GM18867 (cell line): ENCODE measurements at regions not wholly inside any gene's neighbourhood (a gene's known extent, or its start where the extent isn't known, plus 50 kb on each side); places are given as distances from the start of the nearest gene placed in this dataset.

Source experiments
- ATAC-seq: cut with Tn5 transposase; IDR thresholded peaks from one replicate; pipeline ENCODE4 v1.9.1; 2021; ENCODE audit warnings: mild to moderate bottlenecking, moderate library complexity; ENCODE audit not compliant: unreplicated experiment

DNA sequence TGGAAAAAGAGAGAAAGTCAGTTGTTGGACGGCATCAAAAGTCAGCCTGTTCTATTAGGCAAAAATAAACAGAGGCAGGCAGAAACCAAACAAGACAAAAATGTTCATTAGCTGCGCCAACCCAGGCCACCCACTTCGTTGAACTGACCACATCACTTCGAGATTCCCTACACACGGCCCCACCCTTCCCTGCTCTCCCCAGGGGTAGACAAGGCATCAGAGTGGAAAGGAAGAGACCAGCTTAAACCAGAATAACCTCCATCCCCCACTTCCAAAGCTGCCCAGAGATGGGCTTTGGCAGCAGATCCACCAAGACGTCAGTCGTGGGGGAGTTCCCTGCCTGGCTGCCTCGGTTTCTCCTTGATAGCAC is 204.6 kb upstream of the TSHZ3 start:
- no peak for ATAC-seq

DNA sequence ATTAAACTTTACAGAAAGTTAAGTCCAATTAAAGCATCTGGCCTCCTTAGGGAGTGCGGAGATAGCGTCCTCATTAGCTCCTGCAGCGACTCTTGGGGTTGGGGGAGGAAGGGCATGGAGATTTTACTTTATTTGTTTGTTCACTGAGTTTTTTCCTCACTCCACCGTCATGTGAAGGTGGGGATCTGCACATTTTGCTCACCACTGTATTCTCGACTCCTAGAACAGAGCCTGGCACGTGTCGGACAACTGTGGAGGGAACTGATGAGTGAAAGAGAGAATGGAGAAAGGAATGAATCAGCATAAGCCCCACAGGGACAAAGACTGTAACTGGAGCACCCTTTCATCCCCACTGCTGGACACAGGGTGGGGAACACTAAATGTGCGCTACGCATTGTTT is 205.1 kb upstream of the TSHZ3 start:
- no peak for ATAC-seq

GRCh38 chr19:31555634-31556215 is 206.5 kb upstream of the TSHZ3 start:
- no peak for ATAC-seq

DNA sequence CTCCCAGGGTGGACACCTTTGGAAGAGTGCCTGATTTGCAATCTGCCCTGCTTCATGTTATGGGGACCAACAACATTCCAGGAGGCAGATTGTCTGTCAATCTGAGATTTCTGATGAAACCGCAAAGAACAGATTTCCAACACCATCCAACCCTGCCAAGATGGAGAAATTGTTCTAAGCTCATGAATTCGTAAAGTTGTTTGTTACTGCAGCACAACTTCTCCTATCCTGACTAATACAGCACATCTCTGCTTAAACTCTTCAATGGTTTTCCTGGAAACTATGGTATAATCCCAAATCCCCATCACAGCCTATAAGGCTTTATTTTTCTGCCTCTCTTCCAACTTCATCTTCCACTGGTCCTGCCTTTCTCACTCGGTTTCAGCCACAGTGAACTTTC is 210.3 kb upstream of the TSHZ3 start:
- ATAC-seq: no peak

- ATAC-seq: no peak
Observed at GRCh38 chr19:31560086-31561060, 211.1 kb upstream of the TSHZ3 start.

DNA sequence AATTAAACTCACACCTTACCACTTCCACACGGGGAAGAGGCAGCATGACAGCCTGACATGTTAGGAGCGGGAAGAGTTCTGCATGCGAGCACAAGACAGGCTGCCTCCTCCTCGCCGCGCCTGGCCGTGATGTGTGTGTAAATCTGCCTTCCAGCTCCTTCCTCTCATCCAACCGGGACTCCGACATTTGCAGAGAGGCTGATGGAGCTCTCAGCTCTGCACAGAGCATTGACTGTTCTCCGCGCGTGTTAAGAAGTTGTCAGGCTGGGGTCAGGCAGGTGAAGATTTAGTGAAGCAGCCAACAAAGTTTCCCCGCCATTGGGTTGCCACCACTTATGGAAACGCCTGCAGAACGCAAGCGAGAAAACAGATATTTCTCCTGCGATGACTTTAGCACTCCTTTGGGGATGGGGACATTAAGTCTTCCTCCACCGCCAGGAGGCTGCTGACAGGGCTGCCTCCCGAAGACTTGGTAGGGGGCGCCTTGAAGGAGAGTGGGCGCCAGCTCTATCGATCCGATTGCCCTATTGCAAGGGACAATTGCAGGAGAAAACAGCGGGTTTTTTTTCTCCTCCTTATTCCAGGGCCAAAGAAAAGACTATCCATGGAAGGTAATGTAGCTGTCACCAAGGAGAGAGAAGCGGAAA is 213.9 kb upstream of the TSHZ3 start:
- ATAC-seq: no peak

DNA sequence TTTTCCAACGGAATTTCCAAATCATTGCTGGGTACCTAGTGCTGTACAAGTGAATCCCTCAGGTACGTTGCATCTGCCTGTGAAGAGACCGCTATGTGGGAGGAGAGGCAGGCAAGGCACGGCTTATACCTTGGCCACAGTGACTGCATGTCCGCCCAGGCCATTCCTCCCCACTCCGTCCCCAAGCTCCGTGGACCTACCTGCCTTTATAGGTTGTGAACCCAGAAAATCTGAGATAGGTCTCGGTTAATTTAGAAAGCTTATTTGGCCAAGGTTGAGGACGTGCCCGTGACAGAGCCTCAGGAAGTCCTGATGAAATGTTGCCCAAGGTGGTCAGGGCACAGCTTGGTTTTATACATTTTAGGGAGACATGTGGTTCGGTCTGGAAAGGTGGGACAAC is 218.5 kb upstream of the TSHZ3 start:
- ATAC-seq: no peak

DNA sequence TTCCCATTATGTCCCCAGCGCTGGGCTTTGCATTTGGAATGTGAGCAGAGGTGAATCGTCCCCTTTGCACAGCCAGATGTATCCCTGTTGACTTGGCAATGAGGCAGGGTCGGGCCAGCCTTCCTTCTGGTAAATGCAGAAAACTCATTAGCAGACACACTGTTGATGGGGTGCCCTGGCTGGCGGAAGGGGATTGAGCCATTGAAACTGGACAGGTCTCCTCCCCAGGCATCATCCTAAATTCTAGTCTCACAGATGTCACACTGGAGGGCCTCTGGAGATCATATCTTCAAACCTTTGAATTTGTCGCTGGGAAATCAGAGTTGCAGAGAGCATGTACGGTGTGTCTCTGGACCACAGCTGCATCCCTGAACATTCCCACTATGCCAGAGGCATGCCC is 219.5 kb upstream of the TSHZ3 start:
- no peak for ATAC-seq

DNA sequence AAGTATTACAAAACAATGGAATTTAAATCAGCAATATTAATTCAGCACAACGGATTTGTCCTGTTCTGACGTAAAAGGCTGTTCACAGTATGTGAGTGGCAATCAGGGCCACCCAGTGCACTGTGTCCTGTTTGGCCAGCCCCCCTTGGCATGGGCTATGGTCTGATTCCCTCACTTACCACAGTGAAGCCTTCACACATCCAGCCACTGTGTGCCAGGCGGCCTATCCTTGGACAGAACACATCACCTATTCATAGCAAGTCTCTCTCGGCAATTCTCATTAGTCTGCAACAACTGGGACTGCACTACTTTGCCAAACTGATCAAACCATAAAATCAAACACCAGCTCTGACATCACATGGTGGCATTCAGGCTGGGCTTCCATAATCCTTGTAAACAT is 221.5 kb upstream of the TSHZ3 start:
- no peak for ATAC-seq

GRCh38 chr19:31572102-31572975 is 223.1 kb upstream of the TSHZ3 start:
- no peak for ATAC-seq

DNA sequence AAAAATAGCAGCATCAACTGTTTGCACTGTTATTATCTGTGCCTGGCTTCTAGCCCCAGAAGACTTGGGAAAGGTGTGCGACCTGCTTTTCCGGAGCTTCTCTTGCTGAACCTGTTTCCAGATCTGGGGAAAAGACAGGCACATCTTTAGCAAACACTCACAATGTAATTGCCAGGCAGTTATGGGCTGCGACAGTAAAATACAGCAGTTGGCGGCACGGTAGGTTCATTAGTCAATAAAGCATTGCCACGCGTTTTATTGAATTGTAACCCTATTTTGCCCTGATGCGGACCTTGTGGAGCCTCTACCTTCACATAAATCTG is 223.7 kb upstream of the TSHZ3 start:
- no peak for ATAC-seq

DNA sequence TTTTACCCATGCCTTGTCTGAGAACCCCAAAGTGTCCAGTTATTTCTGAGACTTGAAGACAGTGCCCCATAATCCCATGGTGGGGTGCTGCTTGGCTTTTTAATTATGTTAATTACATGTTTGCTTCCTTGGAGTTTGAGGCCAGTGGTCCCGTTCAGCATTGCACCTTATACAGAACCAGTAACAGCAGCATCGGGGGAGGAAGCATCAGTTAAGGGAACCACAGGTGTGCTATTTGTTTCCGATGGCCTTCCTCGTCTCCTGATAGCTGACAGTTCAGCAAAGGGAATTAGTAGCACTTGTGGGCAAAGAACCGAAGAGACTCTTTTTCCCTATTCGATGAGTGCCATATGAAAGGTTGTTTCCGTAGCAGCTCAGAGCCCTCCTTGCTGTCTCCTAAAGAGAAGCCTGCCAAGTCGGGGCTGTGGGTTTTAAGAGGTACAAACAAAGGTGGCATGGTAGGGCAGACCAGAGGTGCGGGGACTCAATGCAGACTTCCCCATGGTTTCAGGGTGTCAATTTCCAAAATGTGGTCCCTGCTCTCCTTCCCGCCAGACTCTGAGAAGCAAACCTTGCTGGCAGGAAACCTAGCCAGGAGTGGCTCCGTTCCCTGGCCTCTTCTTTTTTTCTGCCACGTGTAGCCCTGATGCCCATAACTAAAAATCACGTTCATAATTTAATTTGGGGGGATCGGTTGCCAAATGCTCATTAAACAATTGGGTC is 225.2 kb upstream of the TSHZ3 start:
- ATAC-seq: no peak

GRCh38 chr19:31575846-31576335 is 226.7 kb upstream of the TSHZ3 start:
- no peak for ATAC-seq

- ATAC-seq: no peak
Observed at GRCh38 chr19:31578326-31578725, 229.1 kb upstream of the TSHZ3 start.

DNA sequence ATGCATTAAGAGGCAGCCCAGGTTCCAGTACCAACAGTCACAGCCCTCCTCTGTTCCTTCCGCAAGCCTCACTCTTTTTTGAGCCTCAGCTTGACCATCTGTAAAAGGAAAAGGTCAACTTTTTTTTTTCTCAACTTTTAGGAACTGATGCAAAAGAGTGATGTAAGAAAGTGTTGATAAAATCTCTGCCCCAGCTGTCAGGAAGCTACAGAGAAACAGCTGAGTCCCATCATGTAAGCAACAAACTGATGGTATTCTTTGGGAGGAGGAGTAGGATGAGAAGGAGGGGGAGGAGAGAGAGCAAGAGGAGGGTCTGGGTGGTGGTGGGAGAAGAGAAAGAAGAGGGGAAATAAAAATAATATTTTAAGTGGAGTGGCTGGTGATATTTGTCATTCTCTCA is 233.9 kb upstream of the TSHZ3 start:
- no peak for ATAC-seq

DNA sequence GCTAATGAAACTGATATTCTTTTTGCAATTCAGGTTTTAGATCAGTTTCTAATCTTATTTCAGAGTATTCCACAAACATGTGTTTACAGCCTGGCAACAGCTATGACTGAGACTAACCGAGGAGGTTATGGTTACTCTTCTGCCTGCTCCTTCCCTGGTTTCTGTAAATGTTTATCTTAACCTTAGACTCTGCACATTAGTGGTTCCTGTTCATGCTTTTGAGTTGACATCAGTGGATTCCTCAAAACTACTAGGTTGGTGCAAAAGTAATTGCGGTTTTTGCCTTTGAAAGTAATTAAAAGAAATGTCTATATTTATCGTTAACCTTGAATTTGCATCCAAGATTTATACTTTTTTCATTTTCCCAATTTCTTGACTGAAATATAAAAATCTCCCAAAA is 237.0 kb upstream of the TSHZ3 start:
- ATAC-seq: no peak

- no peak for ATAC-seq
Observed at GRCh38 chr19:31589109-31589508, 239.9 kb upstream of the TSHZ3 start.

DNA sequence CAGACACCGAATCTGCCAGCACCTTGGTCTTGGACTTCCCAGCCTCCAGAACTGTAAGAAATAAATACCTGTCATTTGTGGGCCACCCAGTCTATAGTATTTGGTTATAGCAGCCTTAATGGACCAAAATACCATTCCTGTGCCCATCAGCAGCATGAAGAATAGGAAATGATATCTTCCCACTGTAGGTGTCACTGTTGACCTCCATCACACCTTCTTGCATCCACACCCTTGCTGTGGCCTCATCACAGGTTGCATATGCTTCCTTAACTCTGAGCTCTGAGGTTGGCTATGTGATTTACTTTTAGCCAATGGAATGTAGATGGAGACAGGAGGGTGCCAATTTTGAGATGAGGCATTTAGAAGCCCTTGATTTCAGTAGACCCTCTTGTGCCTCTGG is 242.0 kb upstream of the TSHZ3 start:
- ATAC-seq: no peak

DNA sequence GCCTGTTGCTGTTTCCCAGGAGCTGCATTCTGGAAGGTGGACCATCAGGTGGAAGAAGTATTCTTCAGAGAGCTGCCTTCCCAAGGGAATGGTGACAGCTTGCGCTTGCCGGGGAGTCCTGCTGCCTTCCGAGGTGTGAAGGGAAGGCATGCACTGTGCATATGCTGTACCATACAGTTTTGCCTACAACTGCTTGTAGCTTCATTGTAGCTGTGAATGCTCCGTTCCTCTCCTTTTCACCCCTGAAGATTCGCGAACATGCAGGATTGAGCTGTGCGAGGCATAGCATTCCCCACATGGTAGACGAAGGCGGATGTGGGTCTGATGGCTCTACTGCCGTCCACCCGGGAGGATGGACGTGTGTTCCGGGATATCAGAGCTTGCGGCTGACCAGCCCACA is 243.2 kb upstream of the TSHZ3 start:
- no peak for ATAC-seq

- ATAC-seq: no peak
Observed at GRCh38 chr19:31594701-31595100, 245.5 kb upstream of the TSHZ3 start.
